Fibroblast of mammary gland (primary cell): ENCODE measurements at regions not wholly inside any gene's neighbourhood (a gene's known extent, or its start where the extent isn't known, plus 50 kb on each side); places are given as distances from the start of the nearest gene placed in this dataset.

Experiments
- DNase-seq: peaks from one replicate; pipeline ENCODE4 v3.0.0-alpha.2; 2010; ENCODE audit warnings: low read depth
- H3K4me3 ChIP-seq: 2 replicates; pipeline ENCODE4 v1.5.1; 2011; ENCODE audit warnings: low read depth, mild to moderate bottlenecking, low read length, moderate library complexity; ENCODE audit not compliant: control insufficient read depth
- CTCF ChIP-seq: conservative IDR thresholded peaks from 2 replicates; pipeline ENCODE4 v1.5.1; 2011; ENCODE audit warnings: low read depth, low read length, inconsistent platforms; ENCODE audit not compliant: control insufficient read depth, insufficient read depth

GRCh38 chr6:101312652-101313051 lies 80.9 kb upstream of the GRIK2 start:
- TF ChIP-seq CTCF: no peak
- DNase-seq: no peak
- H3K4me3 ChIP-seq: no peak overlapping the region

GRCh38 chr6:101322921-101323320 lies 70.6 kb upstream of the GRIK2 start:
- no peak overlapping the region for H3K4me3 ChIP-seq
- TF ChIP-seq CTCF: no peak
- DNase-seq: no peak

GRCh38 chr6:101326411-101326810 lies 67.1 kb upstream of the GRIK2 start:
- no peak for TF ChIP-seq CTCF
- DNase-seq: no peak
- H3K4me3 ChIP-seq: no peak overlapping the region

- no peak overlapping the region for H3K4me3 ChIP-seq
- no peak for TF ChIP-seq CTCF
- DNase-seq: no peak
Measured at GRCh38 chr6:101341926-101342325, 51.6 kb upstream of the GRIK2 start.
